Stimulated activated CD4-positive, alpha-beta T cell treated with anti-CD3 and anti-CD28 coated beads, Interleukin-15, amount 100 ng/mL, for 48 hours (primary cell): ENCODE measurements at regions not wholly inside any gene's neighbourhood (a gene's known extent, or its start where the extent isn't known, plus 50 kb on each side); places are given as distances from the start of the nearest gene placed in this dataset.
"Not testable (repeated sequence)": the region's sequence is repeated elsewhere in the genome, so short reads cannot be mapped to it uniquely, and the experiment has no call there.

Experiments used
- DNase-seq, 2 donors: peaks; one replicate each; pipeline ENCODE4 v3.0.0-alpha.2; 2020; ENCODE audit warnings: low read depth in 2 of 2

DNA sequence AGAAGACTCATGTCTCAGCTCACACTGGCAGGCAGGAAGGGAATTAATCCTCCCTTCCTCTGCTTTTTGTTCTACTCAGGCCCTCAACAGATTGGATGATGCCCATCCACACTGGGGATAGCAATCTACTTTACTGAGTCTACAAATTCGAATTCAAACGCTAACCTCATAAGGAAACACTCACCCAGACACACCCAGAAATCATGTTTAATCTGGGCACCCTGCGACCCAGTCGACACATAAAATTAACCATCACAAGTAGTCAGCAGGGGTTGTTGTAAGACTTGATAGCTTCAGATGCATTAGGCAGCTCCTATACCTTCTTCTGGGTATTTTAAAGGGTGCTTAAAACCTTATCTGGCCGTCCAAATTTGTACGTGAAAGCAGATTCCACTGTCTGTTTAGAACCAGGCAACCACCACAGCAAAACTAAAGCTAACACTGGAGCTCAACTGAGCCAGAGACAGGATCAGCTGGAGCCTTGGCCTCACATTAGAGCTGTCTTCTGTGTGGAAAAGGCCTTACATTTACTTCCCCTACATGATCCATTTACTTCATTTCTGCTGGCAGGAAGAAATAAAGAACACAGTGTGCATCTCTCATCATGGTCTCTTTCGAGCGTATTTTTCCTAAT lies 407.3 kb upstream of the PPP2R3A start:
- DNase-seq: no peak

DNA sequence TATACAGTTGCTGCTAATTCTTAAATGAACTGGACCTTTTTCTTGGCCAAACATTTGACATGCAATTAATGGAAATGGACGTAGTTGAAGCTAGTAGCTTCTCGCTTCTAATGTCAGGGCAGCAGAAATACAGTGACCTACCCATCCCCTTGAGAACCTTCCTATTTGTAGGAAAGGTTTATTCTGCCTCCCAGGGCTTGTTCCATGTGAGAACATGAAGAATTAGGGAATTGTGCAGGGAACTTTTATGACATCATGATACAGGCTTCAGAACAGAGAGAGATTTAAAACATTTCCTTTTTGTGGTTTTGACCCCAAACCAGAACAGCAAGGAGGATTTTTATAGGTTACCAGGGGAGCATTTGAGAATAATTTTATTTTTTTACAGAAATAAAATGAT lies 406.6 kb upstream of the PPP2R3A start:
- DNase-seq: no peak

DNA sequence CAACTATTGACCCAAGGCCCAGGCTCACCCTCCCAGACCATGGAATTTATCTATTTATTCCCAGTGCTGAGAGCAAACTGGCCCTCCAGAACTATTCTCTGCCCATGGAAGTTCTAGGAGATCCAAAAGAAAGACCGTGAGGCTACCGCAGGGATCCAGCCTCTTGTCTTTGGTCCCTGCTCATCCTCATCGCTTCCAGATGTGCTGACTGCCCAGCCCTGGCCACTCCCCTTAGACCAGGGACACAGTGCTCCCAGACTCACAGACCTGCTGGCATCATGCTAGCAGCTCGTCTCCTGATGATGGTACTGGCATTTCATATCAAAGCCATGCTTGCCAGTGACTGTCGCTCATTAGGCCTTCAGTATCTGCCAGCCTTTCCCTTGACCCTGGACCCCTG lies 405.7 kb upstream of the PPP2R3A start:
- no peak for DNase-seq

DNA sequence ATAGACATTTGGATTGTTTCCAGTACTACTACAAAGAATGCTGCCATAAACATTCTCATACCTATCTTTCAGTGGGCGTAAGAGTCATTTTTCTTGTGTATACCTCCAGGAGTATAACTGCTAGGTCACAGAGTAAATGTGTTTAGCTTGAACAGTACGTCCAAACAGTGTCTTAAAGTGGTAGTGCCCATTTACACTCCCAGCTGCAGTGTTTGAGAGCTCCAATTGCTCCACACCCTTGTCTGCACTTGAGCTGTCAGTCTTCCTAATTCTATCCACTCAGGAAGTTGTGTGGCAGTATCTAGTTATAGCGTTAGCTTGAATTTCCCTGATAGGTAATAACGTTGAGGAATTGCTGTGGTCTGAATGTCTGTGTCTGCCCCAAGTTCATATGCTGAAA lies 404.7 kb upstream of the PPP2R3A start:
- DNase-seq: no peak

DNA sequence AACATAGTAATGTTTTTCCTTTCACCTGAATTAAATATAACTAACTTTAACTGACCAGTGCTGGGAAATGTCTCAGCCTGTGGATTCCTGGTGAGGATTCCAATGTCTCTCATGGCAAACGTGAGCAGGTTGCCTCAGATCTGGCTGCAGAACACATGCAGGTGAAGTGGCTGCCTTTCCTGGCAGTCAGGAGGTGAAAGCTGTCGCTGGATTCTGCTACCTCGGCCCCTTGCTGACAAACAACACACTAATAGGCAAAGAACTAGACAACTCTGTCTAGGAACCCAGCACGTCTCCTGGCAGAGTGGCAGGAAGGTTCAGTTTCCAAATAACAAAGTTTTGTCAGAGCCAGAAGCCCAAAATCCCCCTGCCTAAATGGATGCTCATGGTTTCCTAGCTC lies 400.8 kb upstream of the PPP2R3A start:
- no peak for DNase-seq

DNA sequence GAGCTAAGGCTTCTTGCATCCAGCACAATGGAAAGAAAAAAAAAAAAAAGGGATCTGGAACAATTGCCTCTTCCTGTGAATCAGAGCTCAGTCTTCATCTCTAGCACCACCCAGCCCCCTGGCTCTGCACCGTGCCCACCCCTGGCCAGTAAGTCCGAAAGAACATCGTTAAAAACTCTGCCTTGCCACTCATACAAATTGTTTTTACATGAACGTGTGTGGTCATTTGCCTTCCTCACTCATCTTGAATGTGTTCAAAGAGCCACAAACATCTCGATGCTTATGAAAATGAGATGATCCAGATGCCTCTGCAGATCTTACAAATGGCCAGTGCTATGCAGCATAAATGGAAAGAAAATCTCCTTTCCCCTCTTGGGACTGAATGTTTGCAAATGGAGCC lies 400.0 kb upstream of the PPP2R3A start:
- DNase-seq: no peak

DNA sequence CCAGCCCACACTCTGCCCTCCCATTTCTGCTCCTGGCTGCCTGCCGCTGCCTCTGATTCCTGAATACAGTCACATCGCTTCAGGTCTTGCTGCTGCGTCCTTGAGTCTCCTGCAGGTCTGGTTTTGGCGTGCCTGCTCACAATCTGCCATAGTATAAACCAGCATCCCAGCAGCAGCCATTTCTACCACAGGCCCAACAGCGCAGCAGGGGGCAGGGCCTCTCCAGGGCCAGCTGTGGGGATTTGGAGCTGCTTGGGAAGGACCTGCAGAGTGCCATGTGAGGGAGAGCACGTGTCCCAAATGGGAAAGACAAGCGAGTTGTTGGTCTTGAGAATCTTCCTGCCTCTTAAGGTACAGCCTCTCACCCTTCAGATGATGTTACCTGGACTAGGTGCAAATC lies 398.3 kb upstream of the PPP2R3A start:
- DNase-seq: no peak

DNA sequence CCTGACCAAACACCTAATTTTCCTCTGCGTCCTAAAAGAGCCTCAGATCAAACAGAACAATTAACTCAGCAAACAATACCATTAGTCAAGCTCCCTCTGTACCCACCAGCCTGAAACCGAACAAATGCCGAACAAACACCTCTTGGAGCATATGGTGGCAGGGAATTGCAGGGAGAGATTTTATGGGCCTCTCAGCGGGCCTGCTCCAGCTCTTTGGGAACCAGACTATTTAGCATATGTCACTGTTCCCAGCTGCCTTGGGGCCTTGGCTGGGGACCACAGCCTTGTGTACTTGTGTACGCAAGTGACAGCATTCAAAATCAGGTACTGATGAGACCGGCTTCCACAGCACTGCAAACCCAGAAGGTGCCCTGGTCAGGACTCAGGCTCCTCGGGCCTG lies 388.8 kb upstream of the PPP2R3A start:
- DNase-seq: no peak

DNA sequence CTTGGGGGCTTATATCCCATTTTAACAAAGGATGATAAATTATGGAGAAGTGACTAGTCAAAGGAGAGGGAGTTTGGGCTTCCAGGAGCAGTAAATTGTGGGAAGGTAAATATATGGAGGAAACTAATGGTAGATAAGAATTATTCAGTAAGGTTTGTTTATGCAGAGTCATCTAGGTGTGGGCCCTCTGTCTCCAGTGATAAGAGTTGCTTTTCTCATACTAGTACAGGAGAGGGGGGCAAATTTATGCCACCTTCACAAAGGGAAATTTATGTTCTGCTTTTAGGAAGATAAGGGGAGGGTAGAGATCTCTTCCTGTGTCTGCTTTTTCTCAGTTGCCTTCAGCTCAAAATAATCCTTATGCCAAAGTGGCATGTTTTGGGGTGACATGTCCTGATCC lies 383.7 kb upstream of the PPP2R3A start:
- DNase-seq: no peak

DNA sequence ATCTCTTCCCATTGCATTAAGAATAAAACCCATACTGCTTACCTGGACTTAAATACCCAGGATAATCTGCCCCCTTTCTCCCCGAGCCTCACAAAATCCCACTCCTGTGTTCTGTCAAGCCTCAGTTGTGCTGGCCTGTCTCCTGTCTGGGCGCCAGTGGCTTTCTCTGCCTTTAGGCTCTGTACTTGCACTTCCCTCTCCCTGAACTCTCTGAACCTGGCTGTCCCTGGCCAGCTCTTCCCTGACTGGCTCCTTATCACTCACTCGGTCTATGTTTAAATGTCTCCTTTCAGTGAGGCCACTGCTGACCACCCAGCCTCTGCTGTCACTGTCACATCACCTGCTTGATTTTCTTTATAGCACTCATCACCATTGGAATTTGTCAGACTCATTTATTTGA lies 382.7 kb upstream of the PPP2R3A start:
- DNase-seq: no peak

DNA sequence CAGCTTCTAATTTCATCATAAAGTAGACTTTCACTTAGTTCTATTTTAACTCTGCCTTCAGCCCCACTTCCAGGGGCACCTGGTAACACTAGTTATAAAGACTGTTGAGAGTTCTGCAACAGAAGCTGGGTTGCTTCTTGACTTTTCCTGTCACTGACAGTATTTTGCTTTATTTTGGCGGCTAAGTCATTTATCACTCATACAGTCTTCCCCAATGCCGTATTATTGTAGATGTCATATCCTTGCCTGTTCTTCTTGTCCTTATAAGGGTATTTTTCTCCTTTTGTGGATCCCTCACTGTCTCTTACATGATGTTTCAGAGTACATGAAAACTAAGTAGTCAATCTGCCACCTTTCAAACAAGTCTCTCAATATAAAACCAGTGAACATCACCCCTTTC lies 369.0 kb upstream of the PPP2R3A start:
- no peak for DNase-seq

DNA sequence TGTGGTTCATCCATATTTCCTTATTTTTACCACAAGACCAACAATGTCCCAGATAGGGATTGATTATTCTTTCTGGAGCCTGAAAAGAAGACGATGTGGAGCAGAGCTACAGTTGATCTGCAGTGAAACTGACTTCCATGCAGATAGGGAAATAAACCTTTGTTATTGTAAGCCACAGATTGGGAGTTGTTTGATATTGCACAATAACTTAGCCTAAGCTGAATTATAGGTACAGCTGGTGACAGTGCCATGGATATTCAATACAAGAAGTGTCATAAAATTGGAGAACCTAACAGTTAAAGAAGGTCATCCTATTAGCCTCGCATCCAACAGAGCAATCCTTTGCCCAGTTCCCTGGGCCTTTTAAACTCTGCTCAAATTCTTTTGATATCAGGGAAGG lies 367.7 kb upstream of the PPP2R3A start:
- DNase-seq: no peak

DNA sequence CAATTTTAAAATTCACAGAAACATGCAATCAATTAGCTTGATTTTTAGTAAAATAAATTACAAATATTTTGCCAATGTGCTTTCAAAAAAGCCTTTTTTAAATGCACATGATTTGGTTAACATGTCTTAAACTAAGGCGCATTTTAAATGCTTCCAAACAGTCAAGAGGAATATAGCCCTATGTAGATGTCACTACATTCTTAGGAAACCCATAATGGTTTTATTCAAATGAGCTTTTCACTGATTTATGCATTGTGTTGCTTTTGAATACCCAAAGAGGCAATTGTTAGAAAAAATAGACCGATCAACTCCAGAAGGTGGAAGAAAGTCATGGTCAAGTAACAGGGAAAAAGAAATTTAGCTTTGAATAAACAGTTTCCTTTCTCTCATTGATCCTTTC lies 366.9 kb upstream of the PPP2R3A start:
- DNase-seq: no peak

DNA sequence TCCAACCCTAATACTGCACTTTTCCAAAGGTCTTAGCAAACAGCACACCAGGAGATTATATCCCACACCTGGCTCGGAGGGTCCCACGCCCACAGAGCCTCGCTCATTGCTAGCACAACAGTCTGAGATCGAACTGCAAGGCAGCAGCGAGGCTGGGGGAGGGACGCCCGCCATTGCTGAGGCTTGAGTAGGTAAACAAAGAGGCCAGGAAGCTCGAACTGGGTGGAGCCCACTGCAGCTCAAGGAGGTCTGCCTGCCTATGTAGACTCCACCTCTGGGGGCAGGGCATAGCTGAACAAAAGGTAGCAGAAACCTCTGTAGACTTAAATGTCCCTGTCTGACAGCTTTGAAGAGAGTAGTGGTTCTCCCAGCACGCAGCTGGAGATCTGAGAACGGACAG lies 361.0 kb upstream of the PPP2R3A start:
- DNase-seq: not testable (repeated sequence)

DNA sequence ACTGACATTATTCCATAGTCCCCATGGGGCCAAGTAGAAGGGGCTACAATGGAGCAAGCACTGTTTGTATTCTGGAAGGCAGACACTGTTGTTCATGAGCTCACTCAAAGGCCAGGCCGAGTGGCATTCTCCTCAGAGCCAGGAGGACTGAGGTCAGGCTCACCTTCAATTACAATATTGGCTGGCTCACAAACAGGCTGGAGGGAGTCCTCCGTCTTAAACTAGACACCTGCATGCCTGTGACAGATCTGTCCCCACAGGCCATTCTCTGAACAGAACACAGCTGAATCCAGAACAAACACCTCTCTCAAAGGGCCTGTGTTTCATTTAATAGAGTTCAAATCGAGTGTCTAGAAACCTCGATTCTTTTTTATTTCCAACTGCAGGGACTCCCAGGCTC lies 347.4 kb upstream of the PPP2R3A start:
- DNase-seq: no peak

DNA sequence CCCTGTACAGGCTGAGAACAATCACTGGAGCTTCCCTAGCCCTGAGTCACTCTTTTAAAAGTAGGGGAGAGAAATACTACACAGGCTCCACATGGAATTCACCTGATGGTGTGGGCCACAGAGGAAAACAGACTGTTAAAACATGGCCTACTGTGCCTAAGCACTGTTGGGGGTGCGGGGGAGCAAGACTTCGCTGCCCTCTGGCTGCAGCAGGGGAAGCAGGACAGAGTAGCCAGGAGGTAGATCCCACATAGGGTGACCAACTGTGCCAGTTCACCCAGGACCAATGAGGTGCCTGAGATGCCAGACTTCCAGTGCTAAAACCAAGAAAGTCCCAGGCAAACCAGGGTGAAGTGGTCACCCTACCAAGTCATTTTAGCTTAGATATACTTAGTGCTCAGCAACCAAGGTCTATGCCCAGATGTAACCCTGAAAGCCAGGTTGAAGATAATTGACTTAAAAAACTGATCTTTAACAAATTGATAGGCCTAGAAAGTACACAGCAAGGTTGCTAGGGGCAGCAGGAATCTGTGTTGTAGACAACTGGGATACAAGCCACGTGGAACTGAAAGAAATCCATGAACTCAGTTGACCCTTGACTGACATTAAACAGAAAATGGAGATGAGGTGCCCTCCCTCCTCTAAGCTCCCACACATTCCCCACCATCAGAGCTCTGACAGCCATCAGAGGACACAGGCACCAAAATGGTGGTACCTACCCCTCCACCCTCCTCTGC lies 344.2 kb upstream of the PPP2R3A start:
- no peak for DNase-seq

DNA sequence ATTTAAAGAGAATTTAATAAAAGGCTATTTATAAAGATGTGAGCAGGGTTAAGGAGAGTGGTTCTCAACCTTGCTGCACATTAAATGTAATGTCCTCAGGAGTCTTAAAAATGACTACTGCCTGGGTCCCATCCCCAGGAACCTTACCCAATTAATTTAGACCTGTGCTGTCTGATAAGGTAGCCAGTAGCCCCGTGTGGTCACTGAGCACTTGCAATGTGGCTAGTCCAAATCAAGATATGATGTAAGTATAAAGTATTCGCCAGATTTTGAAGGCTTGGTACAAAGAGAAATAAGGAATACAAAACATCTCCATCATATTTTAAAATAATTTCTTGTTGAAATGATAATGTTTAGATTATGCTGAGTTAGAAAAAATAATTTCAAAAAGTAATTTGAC lies 343.3 kb upstream of the PPP2R3A start:
- no peak for DNase-seq

DNA sequence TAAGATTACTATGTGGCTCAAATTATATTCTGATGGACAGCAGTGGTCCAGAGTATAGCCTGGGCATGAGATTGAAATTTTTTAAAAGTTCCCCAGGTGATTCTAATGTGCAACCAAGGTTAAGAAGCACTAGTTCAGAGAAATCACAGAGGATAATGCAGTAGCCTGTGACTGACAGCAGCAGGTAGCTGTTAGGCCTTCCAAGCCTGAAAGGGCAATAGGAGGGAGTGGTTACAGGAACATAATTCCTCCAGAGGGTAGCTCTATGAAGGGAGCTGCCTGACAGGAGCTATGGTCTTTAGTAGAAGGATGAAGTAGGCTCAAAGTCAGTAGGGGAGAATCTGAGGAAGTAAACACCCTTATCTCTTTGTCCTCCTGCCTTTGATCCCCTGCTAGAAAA lies 342.9 kb upstream of the PPP2R3A start:
- no peak for DNase-seq

DNA sequence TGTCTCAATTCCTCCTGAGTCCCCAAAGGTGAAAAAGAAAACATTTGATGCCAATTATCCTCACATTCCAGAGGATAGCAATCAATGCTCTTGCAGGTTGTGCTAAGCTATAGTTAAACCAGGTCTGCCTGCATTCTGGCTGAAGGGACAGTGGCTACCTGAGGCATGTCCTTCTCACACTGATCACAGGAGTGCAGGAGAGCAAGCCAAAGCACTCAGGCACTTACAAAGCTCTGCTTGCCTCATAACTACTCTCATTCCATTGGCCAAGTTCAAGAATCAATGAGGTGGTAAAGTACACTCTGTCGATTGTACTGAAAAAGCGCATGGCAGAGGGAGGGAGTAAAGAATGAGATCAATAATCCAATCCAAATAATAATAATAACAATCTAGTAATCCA lies 342.0 kb upstream of the PPP2R3A start:
- no peak for DNase-seq

DNA sequence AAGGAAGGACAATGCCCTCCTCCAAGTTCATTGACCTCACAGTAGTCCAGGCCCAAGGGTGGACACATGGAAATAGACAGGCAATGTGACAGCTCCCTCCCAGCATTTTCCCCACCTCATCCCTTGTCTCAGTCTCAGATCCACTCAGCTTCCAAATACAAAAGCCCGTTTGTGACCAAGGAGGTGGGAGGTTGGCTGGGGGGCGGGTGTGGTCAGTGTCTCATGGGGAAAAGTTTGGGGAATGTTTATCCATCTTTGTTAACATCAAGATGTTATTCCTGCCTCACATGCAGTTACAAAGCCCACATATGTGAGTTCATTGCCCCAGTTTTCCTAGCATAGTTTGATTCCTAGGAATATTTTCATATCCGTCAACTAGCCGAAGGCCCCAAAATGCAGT lies 338.5 kb upstream of the PPP2R3A start:
- no peak for DNase-seq

DNA sequence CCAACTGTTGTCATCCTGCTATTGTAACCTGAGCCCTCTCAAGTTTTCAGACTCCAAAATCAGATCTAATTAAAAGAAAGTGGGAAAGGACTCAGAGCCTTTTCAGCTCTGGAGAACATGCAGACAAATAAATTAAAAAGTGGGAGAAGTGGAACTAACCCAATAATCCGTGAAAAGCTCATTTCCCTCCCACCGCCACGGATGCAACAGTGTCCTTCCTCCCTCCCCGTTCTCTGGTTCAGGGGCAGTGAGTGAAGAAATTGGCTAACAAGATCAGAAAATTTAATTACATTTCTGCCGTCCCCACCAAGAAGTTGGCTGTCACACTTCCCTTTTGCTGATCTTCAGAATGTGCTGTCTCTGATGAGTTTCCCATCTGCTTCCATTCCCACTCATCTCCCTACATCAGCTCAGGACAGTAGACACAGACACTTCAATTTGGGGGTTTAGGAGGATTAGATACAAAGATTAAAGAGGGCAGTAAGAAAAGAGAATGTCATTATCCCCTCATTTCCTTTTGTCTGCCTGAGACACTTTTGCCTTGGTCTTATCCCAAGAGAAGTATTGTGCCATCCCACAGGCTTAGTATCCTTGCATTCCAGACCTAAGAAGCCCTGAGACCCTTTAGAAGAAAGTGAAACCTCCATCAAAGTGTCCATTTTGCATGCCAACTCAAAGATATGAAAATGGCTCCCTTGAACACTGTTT lies 335.7 kb upstream of the PPP2R3A start:
- no peak for DNase-seq

DNA sequence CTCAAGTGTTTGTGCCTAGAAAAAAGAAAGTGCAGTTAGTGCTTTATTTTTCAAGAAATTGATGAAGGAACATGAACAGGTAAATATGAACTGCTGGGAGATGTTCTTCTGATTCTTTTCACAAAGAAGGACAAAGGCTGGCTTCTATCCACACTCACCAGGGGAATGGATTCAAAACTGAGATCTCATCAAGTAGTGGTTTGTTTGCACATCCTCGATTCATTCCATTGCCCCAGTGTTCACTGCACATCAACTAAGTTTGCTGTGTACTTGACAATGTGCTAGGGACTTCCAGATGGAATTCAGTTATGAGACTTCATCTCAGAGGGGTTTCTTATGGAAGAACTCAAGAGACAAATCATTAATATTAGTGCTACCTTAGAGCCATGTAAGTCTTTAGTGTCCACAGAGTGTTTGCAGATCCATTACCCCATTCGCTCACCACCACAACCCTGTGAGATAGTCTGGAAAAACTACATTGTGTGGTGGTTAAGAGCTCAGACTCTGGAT lies 332.9 kb upstream of the PPP2R3A start:
- DNase-seq: no peak

DNA sequence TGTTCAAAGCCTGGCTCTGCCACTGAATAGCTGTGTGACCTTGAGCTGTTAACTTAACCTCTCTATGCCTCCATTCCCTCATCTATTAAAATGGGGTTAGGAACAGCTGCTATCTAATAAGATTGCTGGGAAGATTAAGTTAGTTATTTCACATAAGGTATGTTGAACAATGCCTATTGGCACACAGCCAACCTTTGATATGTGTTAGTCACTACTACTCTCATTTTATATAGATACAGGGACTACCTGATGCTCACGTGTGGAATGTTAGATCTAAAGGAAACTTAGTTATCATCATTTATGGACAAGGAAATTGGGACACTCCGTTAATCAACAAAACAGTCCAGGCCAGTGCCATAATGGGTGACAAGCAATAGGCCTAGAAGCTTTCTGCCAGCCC lies 332.4 kb upstream of the PPP2R3A start:
- DNase-seq: no peak
